Dendritic cell treated with granulocyte-macrophage colony-stimulating factor and Interleukin-4, amounts not matched to agents 40 ng/mL and 50 ng/mL, for 4 days (primary cell): ENCODE measurements at regions not wholly inside any gene's neighbourhood (a gene's known extent, or its start where the extent isn't known, plus 50 kb on each side); places are given as distances from the start of the nearest gene placed in this dataset.

ENCODE experiments used
- H3K27ac Mint-ChIP-seq: one replicate; pipeline ENCODE4 v1.8.0; 2022; ENCODE audit warnings: mild to moderate bottlenecking, mixed read lengths
- H3K27me3 Mint-ChIP-seq: one replicate; pipeline ENCODE4 v1.8.0; 2022; ENCODE audit warnings: mild to moderate bottlenecking, mixed read lengths
- H3K36me3 Mint-ChIP-seq: one replicate; pipeline ENCODE4 v1.8.0; 2022; ENCODE audit warnings: low read depth, mixed read lengths
- H3K4me1 Mint-ChIP-seq: one replicate; pipeline ENCODE4 v1.8.0; 2022; ENCODE audit warnings: low read depth, mixed read lengths
- H3K4me3 Mint-ChIP-seq: one replicate; pipeline ENCODE4 v1.8.0; 2022; ENCODE audit warnings: mild to moderate bottlenecking, moderate library complexity, mixed read lengths
- H3K9me3 Mint-ChIP-seq: one replicate; pipeline ENCODE4 v1.8.0; 2022; ENCODE audit warnings: mixed read lengths
- intact Hi-C: fragments of 100-400 bp; cut with micrococcal nuclease; formaldehyde crosslinking; loops from one replicate; pipeline ENCODE4 v1.15.0; 2022

- Mint-ChIP-seq H3K4me1 (peaks cover 31% of the 10 kb centered on the region), H3K27me3 (peaks cover 15% of the 10 kb centered on the region), H3K27ac (no peak overlapping the region), H3K4me3 (no peak overlapping the region), H3K9me3 (no peaks in the 10 kb centered on the region), H3K36me3 (no peaks in the 10 kb centered on the region)
- intact Hi-C loops, result no loop called here
Measured at GRCh38 chr7:27346531-27347275, 104.1 kb downstream of the EVX1 start.

- peaks cover 16% of the 10 kb centered on the region for H3K27me3 Mint-ChIP-seq
- no peaks in the 10 kb centered on the region for H3K9me3 Mint-ChIP-seq
- intact Hi-C loops, result no loop called here
- no peak overlapping the region for H3K4me3 Mint-ChIP-seq
- no peaks in the 10 kb centered on the region for H3K36me3 Mint-ChIP-seq
- H3K4me1 Mint-ChIP-seq, result peaks cover 27% of the 10 kb centered on the region
- H3K27ac Mint-ChIP-seq, result no peak overlapping the region
Measured at GRCh38 chr7:27347276-27347640, 104.7 kb downstream of the EVX1 start.

- no peaks in the 10 kb centered on the region for H3K36me3 Mint-ChIP-seq
- no peak overlapping the region for H3K4me3 Mint-ChIP-seq
- H3K27me3 Mint-ChIP-seq, result peaks cover 25% of the 10 kb centered on the region
- intact Hi-C loops, result no loop called here
- peaks cover 15% of the 10 kb centered on the region for H3K4me1 Mint-ChIP-seq
- H3K27ac Mint-ChIP-seq, result no peak overlapping the region
- H3K9me3 Mint-ChIP-seq, result no peaks in the 10 kb centered on the region
Measured at GRCh38 chr7:27349621-27350020, 107.0 kb downstream of the EVX1 start.

- no peak overlapping the region for H3K27ac Mint-ChIP-seq
- H3K9me3 Mint-ChIP-seq, result no peaks in the 10 kb centered on the region
- H3K27me3 Mint-ChIP-seq, result peaks cover 25% of the 10 kb centered on the region
- peaks cover 10% of the 10 kb centered on the region for H3K4me1 Mint-ChIP-seq
- no peaks in the 10 kb centered on the region for H3K36me3 Mint-ChIP-seq
- no peak overlapping the region for H3K4me3 Mint-ChIP-seq
- intact Hi-C loops, result no loop called here
Measured at GRCh38 chr7:27351137-27351536, 108.5 kb downstream of the EVX1 start.

GRCh38 chr7:27351786-27352185, 109.2 kb downstream of the EVX1 start:
- Mint-ChIP-seq H3K27me3 (peaks cover 25% of the 10 kb centered on the region), H3K4me3 (no peak overlapping the region), H3K4me1 (peaks cover 10% of the 10 kb centered on the region), H3K36me3 (no peaks in the 10 kb centered on the region), H3K27ac (no peak overlapping the region), H3K9me3 (no peaks in the 10 kb centered on the region)
- intact Hi-C loops, result no loop called here

GRCh38 chr7:27359181-27360125, 116.9 kb downstream of the EVX1 start:
- no peaks in the 10 kb centered on the region for H3K36me3 Mint-ChIP-seq
- peak overlapping the region; percentile 76 for H3K27ac Mint-ChIP-seq
- H3K4me1 Mint-ChIP-seq, result peaks cover 36% of the 10 kb centered on the region
- H3K4me3 Mint-ChIP-seq, result peak overlapping the region; percentile 10
- peaks cover 2% of the 10 kb centered on the region for H3K27me3 Mint-ChIP-seq
- H3K9me3 Mint-ChIP-seq, result no peaks in the 10 kb centered on the region
- intact Hi-C loops, result loop anchor here (1.0 kb wide), 1 partner anchor 20 kb away; no protein-coding TSS in a partner anchor

- no peak overlapping the region for H3K27ac Mint-ChIP-seq
- no peaks in the 10 kb centered on the region for H3K9me3 Mint-ChIP-seq
- peaks cover 41% of the 10 kb centered on the region for H3K4me1 Mint-ChIP-seq
- peaks cover 2% of the 10 kb centered on the region for H3K27me3 Mint-ChIP-seq
- no peaks in the 10 kb centered on the region for H3K36me3 Mint-ChIP-seq
- no peak overlapping the region for H3K4me3 Mint-ChIP-seq
- intact Hi-C loops, result no loop called here
Measured at GRCh38 chr7:27361522-27361921, 118.9 kb downstream of the EVX1 start.

GRCh38 chr7:27362026-27362425, 119.4 kb downstream of the EVX1 start:
- H3K4me1 Mint-ChIP-seq, result peaks cover 41% of the 10 kb centered on the region
- no peaks in the 10 kb centered on the region for H3K9me3 Mint-ChIP-seq
- H3K4me3 Mint-ChIP-seq, result no peak overlapping the region
- intact Hi-C loops, result no loop called here
- H3K36me3 Mint-ChIP-seq, result no peaks in the 10 kb centered on the region
- H3K27ac Mint-ChIP-seq, result no peak overlapping the region
- H3K27me3 Mint-ChIP-seq, result peaks cover 1% of the 10 kb centered on the region

GRCh38 chr7:27364344-27364758, 121.7 kb downstream of the EVX1 start:
- peak overlapping the region; percentile 33 for H3K27ac Mint-ChIP-seq
- H3K27me3 Mint-ChIP-seq, result no peaks in the 10 kb centered on the region
- no peaks in the 10 kb centered on the region for H3K9me3 Mint-ChIP-seq
- peak overlapping the region; percentile 31 for H3K4me3 Mint-ChIP-seq
- intact Hi-C loops, result no loop called here
- H3K36me3 Mint-ChIP-seq, result no peaks in the 10 kb centered on the region
- peaks cover 24% of the 10 kb centered on the region for H3K4me1 Mint-ChIP-seq

- intact Hi-C loops, result no loop called here
- H3K27ac Mint-ChIP-seq, result no peak overlapping the region
- H3K4me1 Mint-ChIP-seq, result peaks cover 19% of the 10 kb centered on the region
- H3K27me3 Mint-ChIP-seq, result no peaks in the 10 kb centered on the region
- H3K36me3 Mint-ChIP-seq, result no peaks in the 10 kb centered on the region
- no peak overlapping the region for H3K4me3 Mint-ChIP-seq
- no peaks in the 10 kb centered on the region for H3K9me3 Mint-ChIP-seq
Measured at GRCh38 chr7:27367179-27367932, 124.8 kb downstream of the EVX1 start.

GRCh38 chr7:27367933-27368549, 125.4 kb downstream of the EVX1 start:
- H3K36me3 Mint-ChIP-seq, result no peaks in the 10 kb centered on the region
- no peak overlapping the region for H3K4me3 Mint-ChIP-seq
- H3K27ac Mint-ChIP-seq, result no peak overlapping the region
- no peaks in the 10 kb centered on the region for H3K27me3 Mint-ChIP-seq
- peaks cover 25% of the 10 kb centered on the region for H3K4me1 Mint-ChIP-seq
- intact Hi-C loops, result no loop called here
- no peaks in the 10 kb centered on the region for H3K9me3 Mint-ChIP-seq

- H3K4me3 Mint-ChIP-seq, result no peak overlapping the region
- H3K36me3 Mint-ChIP-seq, result no peaks in the 10 kb centered on the region
- H3K27me3 Mint-ChIP-seq, result peaks cover 27% of the 10 kb centered on the region
- H3K4me1 Mint-ChIP-seq, result peaks cover 21% of the 10 kb centered on the region
- H3K9me3 Mint-ChIP-seq, result peaks cover 7% of the 10 kb centered on the region
- no peak overlapping the region for H3K27ac Mint-ChIP-seq
- intact Hi-C loops, result no loop called here
Measured at GRCh38 chr7:27374958-27375841, 132.6 kb downstream of the EVX1 start.

- H3K4me1 Mint-ChIP-seq, result peaks cover 21% of the 10 kb centered on the region
- H3K9me3 Mint-ChIP-seq, result peaks cover 7% of the 10 kb centered on the region
- no peak overlapping the region for H3K4me3 Mint-ChIP-seq
- H3K27ac Mint-ChIP-seq, result no peak overlapping the region
- H3K27me3 Mint-ChIP-seq, result peaks cover 27% of the 10 kb centered on the region
- no peaks in the 10 kb centered on the region for H3K36me3 Mint-ChIP-seq
- intact Hi-C loops, result no loop called here
Measured at GRCh38 chr7:27375958-27376357, 133.4 kb downstream of the EVX1 start.
